GM23338 (cell line): ENCODE measurements at regions not wholly inside any gene's neighbourhood (a gene's known extent, or its start where the extent isn't known, plus 50 kb on each side); places are given as distances from the start of the nearest gene placed in this dataset.

Experiments
- ATAC-seq: fragments of 200-7000 bp; cut with Tn5 transposase; 3 replicates; pipeline ENCODE4 v1.9.1; 2020
- DNase-seq: peaks from one replicate; pipeline ENCODE4 v3.0.0-alpha.2; 2015; ENCODE audit warnings: low spot score
- H2AFZ ChIP-seq: fragments of 200-600 bp; sonication (generic); 2 replicates; pipeline ENCODE4 v1.8.0; 2016; ENCODE audit warnings: antibody characterized with exemption, mild to moderate bottlenecking, moderate library complexity
- H3F3A ChIP-seq: fragments of 200-600 bp; sonication (generic); replicated peaks from 2 replicates; pipeline ENCODE4 v1.8.0; 2017; ENCODE audit warnings: antibody characterized with exemption, mixed run types, low read depth
- H3K27ac ChIP-seq: fragments of 200-600 bp; sonication (generic); 2 replicates; pipeline ENCODE4 v1.6.1; 2016; ENCODE audit warnings: low read depth
- H3K27me3 ChIP-seq: fragments of 200-600 bp; sonication (generic); 2 replicates; pipeline ENCODE4 v1.8.0; 2016; ENCODE audit warnings: mild to moderate bottlenecking, mixed run types, moderate library complexity; ENCODE audit not compliant: insufficient read depth
- H3K36me3 ChIP-seq: fragments of 200-600 bp; sonication (generic); 2 replicates; pipeline ENCODE4 v1.8.0; 2016; ENCODE audit warnings: mild to moderate bottlenecking; ENCODE audit not compliant: insufficient read depth
- H3K4me1 ChIP-seq: fragments of 200-600 bp; sonication (generic); 2 replicates; pipeline ENCODE4 v1.8.0; 2016; ENCODE audit warnings: mild to moderate bottlenecking, moderate library complexity; ENCODE audit not compliant: insufficient read depth
- H3K4me2 ChIP-seq: fragments of 200-600 bp; sonication (generic); 2 replicates; pipeline ENCODE4 v1.7.1; 2017; ENCODE audit warnings: mixed run types
- H3K4me3 ChIP-seq: fragments of 200-600 bp; sonication (generic); 2 replicates; pipeline ENCODE4 v1.6.1; 2016; ENCODE audit warnings: mixed run types
- H3K79me2 ChIP-seq: fragments of 200-600 bp; sonication (generic); replicated peaks from 2 replicates; pipeline ENCODE4 v1.8.0; 2017; ENCODE audit warnings: mild to moderate bottlenecking; ENCODE audit not compliant: insufficient read depth
- H3K9me2 ChIP-seq: fragments of 200-600 bp; sonication (generic); 2 replicates; pipeline ENCODE4 v1.8.0; 2017; ENCODE audit not compliant: insufficient read depth
- H4K20me1 ChIP-seq: fragments of 200-600 bp; sonication (generic); replicated peaks from 2 replicates; pipeline ENCODE4 v1.8.0; 2017; ENCODE audit warnings: mild to moderate bottlenecking; ENCODE audit not compliant: insufficient read depth
- H3K27ac Mint-ChIP-seq: 2 replicates; pipeline ENCODE4 v1.8.0; 2020; ENCODE audit warnings: inconsistent platforms, mild to moderate bottlenecking, moderate library complexity, mixed read lengths
- H3K27me3 Mint-ChIP-seq: 3 replicates; pipeline ENCODE4 v1.8.0; 2022; ENCODE audit warnings: low read depth, mild to moderate bottlenecking, moderate library complexity, mixed read lengths, inconsistent platforms; ENCODE audit not compliant: insufficient read depth, poor library complexity
- H3K36me3 Mint-ChIP-seq: 3 replicates; pipeline ENCODE4 v1.8.0; 2021; ENCODE audit warnings: low read depth, mild to moderate bottlenecking, inconsistent platforms, moderate library complexity, mixed read lengths
- H3K4me1 Mint-ChIP-seq: 3 replicates; pipeline ENCODE4 v1.8.0; 2020; ENCODE audit warnings: mild to moderate bottlenecking, inconsistent platforms, mixed read lengths
- H3K4me3 Mint-ChIP-seq: 3 replicates; pipeline ENCODE4 v1.8.0; 2021; ENCODE audit warnings: moderate library complexity, mild to moderate bottlenecking, inconsistent platforms, mixed read lengths
- H3K9me3 Mint-ChIP-seq: 3 replicates; pipeline ENCODE4 v1.8.0; 2020; ENCODE audit warnings: moderate library complexity, mild to moderate bottlenecking, inconsistent platforms, mixed read lengths
- ETS1 ChIP-seq: IDR thresholded peaks from 2 replicates; pipeline ENCODE4 v1.6.1; 2016; ENCODE audit warnings: antibody characterized with exemption
- EZH2 ChIP-seq: fragments of 200-600 bp; sonication (generic); IDR thresholded peaks from one replicate; pipeline ENCODE4 v1.8.0; 2017; ENCODE audit warnings: antibody characterized with exemption, mild to moderate bottlenecking, low read depth; ENCODE audit not compliant: unreplicated experiment
- NANOG ChIP-seq: IDR thresholded peaks from 2 replicates; pipeline ENCODE4 v1.6.1; 2016; ENCODE audit warnings: antibody characterized with exemption, borderline replicate concordance
- ZNF114 ChIP-seq: fragments of 250-450 bp; sonication (Bioruptor Pico); IDR thresholded peaks from 2 replicates; pipeline ENCODE4 v1.5.0; 2020; ENCODE audit warnings: mild to moderate bottlenecking, moderate library complexity
- TF ChIP-seq, protein P1 (sequence below): fragments of 250-450 bp; sonication (Bioruptor Pico); IDR thresholded peaks from 2 replicates; pipeline ENCODE4 v1.5.0; 2020; ENCODE audit warnings: mild to moderate bottlenecking, moderate library complexity

DNA sequence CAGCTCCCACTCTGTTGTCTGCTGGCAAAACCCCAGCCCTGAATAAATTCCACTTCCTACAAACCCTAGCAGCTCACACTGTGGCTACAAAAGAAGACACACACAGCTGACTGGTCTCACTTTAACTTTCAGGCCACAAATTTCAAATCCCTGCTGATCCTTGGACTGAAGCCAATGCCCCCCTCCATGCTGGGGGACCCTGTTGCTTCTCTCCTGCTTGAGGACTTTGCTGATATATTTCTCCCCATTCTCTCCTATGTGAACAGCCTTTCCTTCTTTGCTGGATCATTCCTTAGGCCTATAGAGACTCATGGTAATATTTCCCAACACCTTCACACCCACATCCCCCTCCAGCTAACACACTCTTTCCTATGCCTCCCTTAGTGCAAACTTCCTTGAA is 79.6 kb upstream of the ADRA1B start (continued):
- TF ChIP-seq, protein P1, sequence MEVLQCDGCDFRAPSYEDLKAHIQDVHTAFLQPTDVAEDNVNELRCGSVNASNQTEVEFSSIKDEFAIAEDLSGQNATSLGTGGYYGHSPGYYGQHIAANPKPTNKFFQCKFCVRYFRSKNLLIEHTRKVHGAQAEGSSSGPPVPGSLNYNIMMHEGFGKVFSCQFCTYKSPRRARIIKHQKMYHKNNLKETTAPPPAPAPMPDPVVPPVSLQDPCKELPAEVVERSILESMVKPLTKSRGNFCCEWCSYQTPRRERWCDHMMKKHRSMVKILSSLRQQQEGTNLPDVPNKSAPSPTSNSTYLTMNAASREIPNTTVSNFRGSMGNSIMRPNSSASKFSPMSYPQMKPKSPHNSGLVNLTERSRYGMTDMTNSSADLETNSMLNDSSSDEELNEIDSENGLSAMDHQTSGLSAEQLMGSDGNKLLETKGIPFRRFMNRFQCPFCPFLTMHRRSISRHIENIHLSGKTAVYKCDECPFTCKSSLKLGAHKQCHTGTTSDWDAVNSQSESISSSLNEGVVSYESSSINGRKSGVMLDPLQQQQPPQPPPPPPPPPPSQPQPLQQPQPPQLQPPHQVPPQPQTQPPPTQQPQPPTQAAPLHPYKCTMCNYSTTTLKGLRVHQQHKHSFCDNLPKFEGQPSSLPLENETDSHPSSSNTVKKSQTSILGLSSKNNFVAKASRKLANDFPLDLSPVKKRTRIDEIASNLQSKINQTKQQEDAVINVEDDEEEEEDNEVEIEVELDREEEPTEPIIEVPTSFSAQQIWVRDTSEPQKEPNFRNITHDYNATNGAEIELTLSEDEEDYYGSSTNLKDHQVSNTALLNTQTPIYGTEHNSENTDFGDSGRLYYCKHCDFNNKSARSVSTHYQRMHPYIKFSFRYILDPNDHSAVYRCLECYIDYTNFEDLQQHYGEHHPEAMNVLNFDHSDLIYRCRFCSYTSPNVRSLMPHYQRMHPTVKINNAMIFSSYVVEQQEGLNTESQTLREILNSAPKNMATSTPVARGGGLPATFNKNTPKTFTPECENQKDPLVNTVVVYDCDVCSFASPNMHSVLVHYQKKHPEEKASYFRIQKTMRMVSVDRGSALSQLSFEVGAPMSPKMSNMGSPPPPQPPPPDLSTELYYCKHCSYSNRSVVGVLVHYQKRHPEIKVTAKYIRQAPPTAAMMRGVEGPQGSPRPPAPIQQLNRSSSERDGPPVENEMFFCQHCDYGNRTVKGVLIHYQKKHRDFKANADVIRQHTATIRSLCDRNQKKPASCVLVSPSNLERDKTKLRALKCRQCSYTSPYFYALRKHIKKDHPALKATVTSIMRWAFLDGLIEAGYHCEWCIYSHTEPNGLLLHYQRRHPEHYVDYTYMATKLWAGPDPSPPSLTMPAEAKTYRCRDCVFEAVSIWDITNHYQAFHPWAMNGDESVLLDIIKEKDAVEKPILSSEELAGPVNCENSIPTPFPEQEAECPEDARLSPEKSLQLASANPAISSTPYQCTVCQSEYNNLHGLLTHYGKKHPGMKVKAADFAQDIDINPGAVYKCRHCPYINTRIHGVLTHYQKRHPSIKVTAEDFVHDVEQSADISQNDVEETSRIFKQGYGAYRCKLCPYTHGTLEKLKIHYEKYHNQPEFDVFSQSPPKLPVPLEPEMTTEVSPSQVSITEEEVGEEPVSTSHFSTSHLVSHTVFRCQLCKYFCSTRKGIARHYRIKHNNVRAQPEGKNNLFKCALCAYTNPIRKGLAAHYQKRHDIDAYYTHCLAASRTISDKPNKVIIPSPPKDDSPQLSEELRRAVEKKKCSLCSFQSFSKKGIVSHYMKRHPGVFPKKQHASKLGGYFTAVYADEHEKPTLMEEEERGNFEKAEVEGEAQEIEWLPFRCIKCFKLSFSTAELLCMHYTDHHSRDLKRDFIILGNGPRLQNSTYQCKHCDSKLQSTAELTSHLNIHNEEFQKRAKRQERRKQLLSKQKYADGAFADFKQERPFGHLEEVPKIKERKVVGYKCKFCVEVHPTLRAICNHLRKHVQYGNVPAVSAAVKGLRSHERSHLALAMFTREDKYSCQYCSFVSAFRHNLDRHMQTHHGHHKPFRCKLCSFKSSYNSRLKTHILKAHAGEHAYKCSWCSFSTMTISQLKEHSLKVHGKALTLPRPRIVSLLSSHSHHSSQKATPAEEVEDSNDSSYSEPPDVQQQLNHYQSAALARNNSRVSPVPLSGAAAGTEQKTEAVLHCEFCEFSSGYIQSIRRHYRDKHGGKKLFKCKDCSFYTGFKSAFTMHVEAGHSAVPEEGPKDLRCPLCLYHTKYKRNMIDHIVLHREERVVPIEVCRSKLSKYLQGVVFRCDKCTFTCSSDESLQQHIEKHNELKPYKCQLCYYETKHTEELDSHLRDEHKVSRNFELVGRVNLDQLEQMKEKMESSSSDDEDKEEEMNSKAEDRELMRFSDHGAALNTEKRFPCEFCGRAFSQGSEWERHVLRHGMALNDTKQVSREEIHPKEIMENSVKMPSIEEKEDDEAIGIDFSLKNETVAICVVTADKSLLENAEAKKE, result no peak
- no peak for TF ChIP-seq EZH2

DNA sequence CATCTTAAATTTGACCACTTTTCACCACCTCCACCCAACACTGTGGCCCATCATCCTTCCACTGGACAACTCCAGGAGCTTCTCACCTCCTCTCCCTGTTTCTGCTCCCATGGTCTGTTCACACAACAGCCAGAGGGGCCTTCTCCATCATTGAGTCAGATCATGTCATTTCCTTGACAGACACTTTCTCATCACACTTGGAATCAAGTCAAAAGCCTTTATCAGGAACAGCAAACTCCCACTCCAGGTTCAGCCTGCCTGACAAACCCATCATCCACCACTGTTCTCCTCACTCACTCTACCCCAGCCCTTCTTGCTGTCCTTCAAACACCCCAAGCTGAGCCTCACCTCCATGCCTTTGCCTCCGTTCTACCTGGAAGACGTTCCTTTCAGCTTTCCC is 78.4 kb upstream of the ADRA1B start:
- no peak overlapping the region for H3K27ac ChIP-seq
- no peak for DNase-seq
- H3K79me2 ChIP-seq, result no peaks in the 10 kb centered on the region
- no peaks in the 10 kb centered on the region for H3K36me3 Mint-ChIP-seq
- no peaks in the 10 kb centered on the region for H3K27me3 ChIP-seq
- H3K4me1 Mint-ChIP-seq, result no peaks in the 10 kb centered on the region
- H3K27me3 Mint-ChIP-seq, result no peaks in the 10 kb centered on the region
- H4K20me1 ChIP-seq, result no peaks in the 10 kb centered on the region
- H2AFZ ChIP-seq, result no peak overlapping the region
- H3K9me2 ChIP-seq, result no peaks in the 10 kb centered on the region
- H3K4me3 Mint-ChIP-seq, result no peak overlapping the region
- H3K4me3 ChIP-seq, result no peak overlapping the region
- no peaks in the 10 kb centered on the region for H3K4me1 ChIP-seq
- no peaks in the 10 kb centered on the region for H3K36me3 ChIP-seq
- H3K9me3 Mint-ChIP-seq, result no peaks in the 10 kb centered on the region
- TF ChIP-seq ZNF114 (no peak), NANOG (no peak), ETS1 (no peak)
- no peak for ATAC-seq
- no peak overlapping the region for H3K4me2 ChIP-seq
- H3K27ac Mint-ChIP-seq, result no peak overlapping the region
- no peaks in the 10 kb centered on the region for H3F3A ChIP-seq
